ENCODE measurements at regions not wholly inside any gene's neighbourhood (a gene's known extent, or its start where the extent isn't known, plus 50 kb on each side); places are given as distances from the start of the nearest gene placed in this dataset.

- DNase-seq (no peak), ATAC-seq (ENCODE audit: low read depth) (no peak)
- H3K27me3 ChIP-seq (replicated peaks in 1 of 4; ENCODE audit: control extremely low read depth in 1 of 4, control insufficient read depth in 3 of 4, insufficient read depth in 4 of 4, low read length in 3 of 4) = no peaks in the 10 kb centered on the region
- H3K4me3 ChIP-seq (ENCODE audit: control extremely low read depth in 1 of 5, extremely low read depth in 1 of 5, insufficient read depth in 1 of 5, low read depth in 2 of 5, low read length in 4 of 5) = no peak overlapping the region
- ChIA-PET POLR2A (no interaction called here), CTCF (no interaction called here)
- H2AFZ ChIP-seq (ENCODE audit: insufficient read depth, low read depth, low read length, poor library complexity, severe bottlenecking) = no peak overlapping the region
- H3K4me1 Mint-ChIP-seq = no peaks in the 10 kb centered on the region
- H3K9me3 Mint-ChIP-seq (ENCODE audit: insufficient read depth) = no peaks in the 10 kb centered on the region
- H4K20me1 ChIP-seq (ENCODE audit: control insufficient read depth, insufficient read depth, low read length, poor library complexity, severe bottlenecking) = no peaks in the 10 kb centered on the region
- H3K27ac ChIP-seq (ENCODE audit: low read length in 2 of 2) = no peak overlapping the region
- H3K4me3 Mint-ChIP-seq = no peak overlapping the region
- H3K79me2 ChIP-seq (ENCODE audit: control insufficient read depth, insufficient read depth, low read length) = no peaks in the 10 kb centered on the region
- WGBS (ENCODE audit: insufficient coverage) = no CpG with 5 or more reads among the region's 1 CpG
- H3K36me3 ChIP-seq (replicated peaks in 1 of 2; ENCODE audit: control extremely low read depth in 1 of 2, control insufficient read depth in 1 of 2, extremely low read depth in 1 of 2, insufficient read depth in 2 of 2, low read length in 1 of 2) = no peaks in the 10 kb centered on the region
- H3K27me3 Mint-ChIP-seq = no peaks in the 10 kb centered on the region
- no peak overlapping the region for H3K27ac Mint-ChIP-seq
- no peaks in the 10 kb centered on the region for H3K4me1 ChIP-seq (ENCODE audit: control insufficient read depth in 2 of 2, insufficient read depth in 2 of 2, low read length in 2 of 2)
- peaks cover 0 to 5% (median 0%) of the 10 kb centered on the region in 3 donors for H3K9me3 ChIP-seq (ENCODE audit: control extremely low read depth in 1 of 3, control insufficient read depth in 2 of 3, insufficient read depth in 1 of 3, low read length in 2 of 3)
- intact Hi-C loops (cut with micrococcal nuclease) = no loop called here
- H3K9ac ChIP-seq (ENCODE audit: low read length) = no peak overlapping the region
- TF ChIP-seq, protein P1, sequence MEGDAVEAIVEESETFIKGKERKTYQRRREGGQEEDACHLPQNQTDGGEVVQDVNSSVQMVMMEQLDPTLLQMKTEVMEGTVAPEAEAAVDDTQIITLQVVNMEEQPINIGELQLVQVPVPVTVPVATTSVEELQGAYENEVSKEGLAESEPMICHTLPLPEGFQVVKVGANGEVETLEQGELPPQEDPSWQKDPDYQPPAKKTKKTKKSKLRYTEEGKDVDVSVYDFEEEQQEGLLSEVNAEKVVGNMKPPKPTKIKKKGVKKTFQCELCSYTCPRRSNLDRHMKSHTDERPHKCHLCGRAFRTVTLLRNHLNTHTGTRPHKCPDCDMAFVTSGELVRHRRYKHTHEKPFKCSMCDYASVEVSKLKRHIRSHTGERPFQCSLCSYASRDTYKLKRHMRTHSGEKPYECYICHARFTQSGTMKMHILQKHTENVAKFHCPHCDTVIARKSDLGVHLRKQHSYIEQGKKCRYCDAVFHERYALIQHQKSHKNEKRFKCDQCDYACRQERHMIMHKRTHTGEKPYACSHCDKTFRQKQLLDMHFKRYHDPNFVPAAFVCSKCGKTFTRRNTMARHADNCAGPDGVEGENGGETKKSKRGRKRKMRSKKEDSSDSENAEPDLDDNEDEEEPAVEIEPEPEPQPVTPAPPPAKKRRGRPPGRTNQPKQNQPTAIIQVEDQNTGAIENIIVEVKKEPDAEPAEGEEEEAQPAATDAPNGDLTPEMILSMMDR (IDR thresholded peaks at IDR 0.05) = no peak
- TF ChIP-seq EZH2 (IDR thresholded peaks at IDR 0.05; ENCODE audit: borderline replicate concordance, insufficient read depth, low read depth, low read length, poor library complexity, severe bottlenecking) = no peak
- H3K4me2 ChIP-seq (replicated peaks; ENCODE audit: low read depth, low read length, poor library complexity, severe bottlenecking) = no peak overlapping the region
Observed at GRCh38 chr4:166413356-166413755, 540.3 kb downstream of the TLL1 start.

DNA sequence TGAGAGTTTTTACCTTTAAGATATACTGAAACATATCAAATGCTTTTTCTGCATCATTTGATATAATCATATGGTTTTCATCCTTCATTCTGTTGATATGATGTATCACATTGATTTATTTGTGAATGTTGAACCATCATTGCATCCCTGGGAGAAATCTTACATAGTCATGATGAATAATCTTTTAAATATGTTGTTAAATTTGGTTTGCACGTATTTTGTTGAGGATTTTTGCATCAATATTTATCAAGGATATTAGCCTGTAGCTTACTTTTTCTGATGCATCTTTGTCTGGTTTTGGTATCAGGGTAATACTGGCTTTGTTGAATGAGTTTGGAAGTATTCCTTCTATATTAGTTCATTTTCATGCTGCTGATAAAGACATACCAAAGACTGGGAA is 541.4 kb downstream of the TLL1 start:
- no peak overlapping the region for H2AFZ ChIP-seq (ENCODE audit: insufficient read depth, low read depth, low read length, poor library complexity, severe bottlenecking)
- no peaks in the 10 kb centered on the region for H3K4me1 ChIP-seq (ENCODE audit: control insufficient read depth in 2 of 2, insufficient read depth in 2 of 2, low read length in 2 of 2)
- Mint-ChIP-seq H3K27ac (no peak overlapping the region), H3K27me3 (no peaks in the 10 kb centered on the region), H3K4me1 (no peaks in the 10 kb centered on the region), H3K9me3 (ENCODE audit: insufficient read depth) (no peaks in the 10 kb centered on the region), H3K4me3 (no peak overlapping the region)
- WGBS (ENCODE audit: insufficient coverage) = no CpG with 5 or more reads among the region's 1 CpG
- no peaks in the 10 kb centered on the region for H3K79me2 ChIP-seq (ENCODE audit: control insufficient read depth, insufficient read depth, low read length)
- CTCF ChIA-PET = no interaction called here
- no peaks in the 10 kb centered on the region for H3K36me3 ChIP-seq (replicated peaks in 1 of 2; ENCODE audit: control extremely low read depth in 1 of 2, control insufficient read depth in 1 of 2, extremely low read depth in 1 of 2, insufficient read depth in 2 of 2, low read length in 1 of 2)
- peaks cover 0 to 5% (median 0%) of the 10 kb centered on the region in 3 donors for H3K9me3 ChIP-seq (ENCODE audit: control extremely low read depth in 1 of 3, control insufficient read depth in 2 of 3, insufficient read depth in 1 of 3, low read length in 2 of 3)
- DNase-seq = no peak
- intact Hi-C loops (cut with micrococcal nuclease) = no loop called here
- no peak overlapping the region for H3K9ac ChIP-seq (ENCODE audit: low read length)
- TF ChIP-seq, protein P1 (IDR thresholded peaks at IDR 0.05) = no peak
- no peak for TF ChIP-seq EZH2 (IDR thresholded peaks at IDR 0.05; ENCODE audit: borderline replicate concordance, insufficient read depth, low read depth, low read length, poor library complexity, severe bottlenecking)
- H3K27ac ChIP-seq (ENCODE audit: low read length in 2 of 2) = no peak overlapping the region
- no peak overlapping the region for H3K4me2 ChIP-seq (replicated peaks; ENCODE audit: low read depth, low read length, poor library complexity, severe bottlenecking)
- POLR2A ChIA-PET = no interaction called here
- no peak for ATAC-seq (ENCODE audit: low read depth)
- H4K20me1 ChIP-seq (ENCODE audit: control insufficient read depth, insufficient read depth, low read length, poor library complexity, severe bottlenecking) = no peaks in the 10 kb centered on the region
- no peak overlapping the region for H3K4me3 ChIP-seq (ENCODE audit: control extremely low read depth in 1 of 5, extremely low read depth in 1 of 5, insufficient read depth in 1 of 5, low read depth in 2 of 5, low read length in 4 of 5)
- H3K27me3 ChIP-seq (replicated peaks in 1 of 4; ENCODE audit: control extremely low read depth in 1 of 4, control insufficient read depth in 3 of 4, insufficient read depth in 4 of 4, low read length in 3 of 4) = no peaks in the 10 kb centered on the region
